ENCODE measurements at regions not wholly inside any gene's neighbourhood (a gene's known extent, or its start where the extent isn't known, plus 50 kb on each side); places are given as distances from the start of the nearest gene placed in this dataset.

- no peak overlapping the region for H3K27ac Mint-ChIP-seq
- no peaks in the 10 kb centered on the region for H3K9me3 Mint-ChIP-seq
- no peaks in the 10 kb centered on the region for H3K36me3 Mint-ChIP-seq (ENCODE audit: insufficient read depth)
- DNase-seq (no peak), ATAC-seq (replicated peaks) (no peak)
- no peaks in the 10 kb centered on the region for H3K4me1 Mint-ChIP-seq (ENCODE audit: low read depth in 2 of 2)
- H3K27me3 Mint-ChIP-seq: peaks cover 19 to 46% of the 10 kb centered on the region in 2 donors
- no peak overlapping the region for H3K4me3 Mint-ChIP-seq
These were observed 86.8 kb upstream of the EEPD1 start for GRCh38 chr7:36066343-36066664.

GRCh38 chr7:36070230-36070629 lies 82.8 kb upstream of the EEPD1 start:
- ATAC-seq (replicated peaks) (no peak), DNase-seq (no peak)
- Mint-ChIP-seq H3K4me3 (no peak overlapping the region), H3K27me3 (peaks cover 28 to 49% of the 10 kb centered on the region in 2 donors), H3K9me3 (no peaks in the 10 kb centered on the region), H3K4me1 (ENCODE audit: low read depth in 2 of 2) (no peaks in the 10 kb centered on the region), H3K27ac (no peak overlapping the region), H3K36me3 (ENCODE audit: insufficient read depth) (no peaks in the 10 kb centered on the region)

DNA sequence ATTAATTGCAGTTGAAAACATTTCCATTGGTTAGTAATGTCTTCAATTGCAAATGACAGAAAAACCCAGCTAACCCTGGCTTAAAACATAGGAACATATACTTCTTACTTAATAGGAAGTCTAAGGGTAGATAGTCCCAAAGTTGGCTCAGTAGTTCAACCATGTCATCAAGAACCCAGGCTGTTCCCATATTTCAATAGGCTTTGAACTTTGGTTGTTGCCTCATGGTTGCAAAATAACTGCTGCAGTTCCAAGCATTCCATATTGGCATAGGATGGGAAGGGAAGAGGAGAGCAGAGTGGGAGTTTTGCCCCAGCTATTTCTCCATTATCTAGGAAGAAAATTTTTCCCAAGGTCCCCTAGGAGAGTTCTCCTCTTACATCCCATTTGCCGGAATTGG lies 81.4 kb upstream of the EEPD1 start:
- H3K27ac Mint-ChIP-seq: no peak overlapping the region
- DNase-seq (no peak), ATAC-seq (replicated peaks) (no peak)
- no peaks in the 10 kb centered on the region for H3K36me3 Mint-ChIP-seq (ENCODE audit: insufficient read depth)
- H3K4me1 Mint-ChIP-seq (ENCODE audit: low read depth in 2 of 2): no peaks in the 10 kb centered on the region
- H3K27me3 Mint-ChIP-seq: peaks cover 28 to 49% of the 10 kb centered on the region in 2 donors
- H3K9me3 Mint-ChIP-seq: no peaks in the 10 kb centered on the region
- no peak overlapping the region for H3K4me3 Mint-ChIP-seq

GRCh38 chr7:36072620-36073019 lies 80.4 kb upstream of the EEPD1 start:
- H3K27ac Mint-ChIP-seq: no peak overlapping the region
- no peak for ATAC-seq (replicated peaks)
- peaks cover 20 to 42% of the 10 kb centered on the region in 2 donors for H3K27me3 Mint-ChIP-seq
- H3K4me1 Mint-ChIP-seq (ENCODE audit: low read depth in 2 of 2): no peaks in the 10 kb centered on the region
- H3K4me3 Mint-ChIP-seq: no peak overlapping the region
- H3K9me3 Mint-ChIP-seq: no peaks in the 10 kb centered on the region
- DNase-seq: no peak
- H3K36me3 Mint-ChIP-seq (ENCODE audit: insufficient read depth): no peaks in the 10 kb centered on the region

- Mint-ChIP-seq H3K27ac (no peak overlapping the region), H3K4me3 (no peak overlapping the region), H3K36me3 (ENCODE audit: insufficient read depth) (no peaks in the 10 kb centered on the region), H3K27me3 (peaks cover 13 to 25% of the 10 kb centered on the region in 2 donors), H3K4me1 (ENCODE audit: low read depth in 2 of 2) (no peaks in the 10 kb centered on the region), H3K9me3 (no peaks in the 10 kb centered on the region)
- DNase-seq (no peak), ATAC-seq (replicated peaks) (no peak)
These were observed 77.5 kb upstream of the EEPD1 start for GRCh38 chr7:36075561-36075960.

- DNase-seq (no peak), ATAC-seq (replicated peaks) (no peak)
- no peaks in the 10 kb centered on the region for H3K36me3 Mint-ChIP-seq (ENCODE audit: insufficient read depth)
- no peak overlapping the region for H3K27ac Mint-ChIP-seq
- no peak overlapping the region for H3K4me3 Mint-ChIP-seq
- no peaks in the 10 kb centered on the region for H3K4me1 Mint-ChIP-seq (ENCODE audit: low read depth in 2 of 2)
- no peaks in the 10 kb centered on the region for H3K9me3 Mint-ChIP-seq
- H3K27me3 Mint-ChIP-seq: peaks cover 9 to 25% of the 10 kb centered on the region in 2 donors
These were observed 77.0 kb upstream of the EEPD1 start for GRCh38 chr7:36076074-36076473.

DNA sequence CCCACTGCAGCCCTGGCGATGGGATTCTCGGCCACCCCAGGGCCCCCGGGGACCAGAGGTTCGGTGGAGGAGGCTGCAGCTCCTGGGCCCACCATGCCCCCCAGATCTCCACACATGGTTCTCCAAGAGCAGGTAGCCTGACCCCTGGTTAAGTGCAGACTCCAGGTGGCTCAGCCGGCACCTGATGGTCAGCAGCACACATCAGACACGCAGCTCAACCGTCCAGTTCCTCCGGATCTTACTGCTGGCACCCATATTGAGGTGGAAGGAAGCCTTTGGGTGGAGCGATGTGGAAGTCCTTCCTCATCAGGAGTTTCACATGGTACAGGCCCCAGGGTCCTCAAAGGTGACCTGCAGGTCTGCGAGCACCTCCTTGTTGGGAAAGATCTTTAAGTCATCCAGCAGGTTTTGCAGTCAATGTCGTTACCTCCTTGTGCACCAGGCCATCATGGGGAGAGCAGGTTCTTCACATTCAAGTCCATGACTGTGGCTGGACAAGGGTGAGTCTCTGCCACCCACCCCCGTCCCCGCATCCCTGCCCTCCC lies 74.2 kb upstream of the EEPD1 start:
- Mint-ChIP-seq H3K4me3 (no peak overlapping the region), H3K36me3 (ENCODE audit: insufficient read depth) (no peaks in the 10 kb centered on the region), H3K27ac (no peak overlapping the region), H3K9me3 (no peaks in the 10 kb centered on the region), H3K4me1 (ENCODE audit: low read depth in 2 of 2) (no peaks in the 10 kb centered on the region), H3K27me3 (peaks cover 23 to 31% of the 10 kb centered on the region in 2 donors)
- DNase-seq (no peak), ATAC-seq (replicated peaks) (no peak)

DNA sequence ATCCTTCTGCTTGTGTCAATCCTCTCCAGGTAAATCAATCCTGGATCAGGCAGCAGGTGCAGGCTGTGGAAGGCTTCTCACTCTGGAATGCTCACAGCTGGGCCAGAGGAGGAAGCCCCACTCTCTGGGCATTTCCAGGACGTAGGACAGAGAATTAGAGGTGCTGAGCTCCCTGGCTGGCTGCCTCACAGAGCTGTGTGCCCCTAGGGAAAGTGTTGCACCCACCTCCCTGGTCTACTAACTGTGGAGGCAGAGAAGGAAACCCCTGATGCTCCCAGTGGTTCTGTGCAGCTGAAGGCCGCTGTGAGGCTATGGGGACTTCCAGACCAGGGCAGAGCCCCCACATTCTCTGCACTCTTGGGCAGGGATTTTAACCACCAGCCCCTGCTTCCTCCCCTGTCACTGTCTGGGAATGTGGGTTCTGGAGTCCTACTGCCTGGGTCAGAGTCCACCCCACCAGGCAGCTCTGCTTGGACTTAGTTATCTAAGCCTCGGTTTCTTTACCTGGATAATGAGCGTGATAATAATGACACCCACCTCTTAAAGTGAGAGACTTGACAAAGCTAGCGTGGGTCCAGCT lies 73.5 kb upstream of the EEPD1 start:
- Mint-ChIP-seq H3K4me1 (ENCODE audit: low read depth in 2 of 2) (no peaks in the 10 kb centered on the region), H3K27me3 (peaks cover 18 to 26% of the 10 kb centered on the region in 2 donors), H3K27ac (no peak overlapping the region), H3K9me3 (no peaks in the 10 kb centered on the region), H3K4me3 (no peak overlapping the region), H3K36me3 (ENCODE audit: insufficient read depth) (no peaks in the 10 kb centered on the region)
- ATAC-seq (replicated peaks) (no peak), DNase-seq (no peak)

GRCh38 chr7:36080843-36081242 lies 72.2 kb upstream of the EEPD1 start:
- peaks cover 18 to 21% of the 10 kb centered on the region in 2 donors for H3K27me3 Mint-ChIP-seq
- no peaks in the 10 kb centered on the region for H3K4me1 Mint-ChIP-seq (ENCODE audit: low read depth in 2 of 2)
- ATAC-seq (replicated peaks): no peak
- no peak overlapping the region for H3K4me3 Mint-ChIP-seq
- H3K9me3 Mint-ChIP-seq: no peaks in the 10 kb centered on the region
- DNase-seq: no peak
- H3K36me3 Mint-ChIP-seq (ENCODE audit: insufficient read depth): no peaks in the 10 kb centered on the region
- H3K27ac Mint-ChIP-seq: no peak overlapping the region

DNA sequence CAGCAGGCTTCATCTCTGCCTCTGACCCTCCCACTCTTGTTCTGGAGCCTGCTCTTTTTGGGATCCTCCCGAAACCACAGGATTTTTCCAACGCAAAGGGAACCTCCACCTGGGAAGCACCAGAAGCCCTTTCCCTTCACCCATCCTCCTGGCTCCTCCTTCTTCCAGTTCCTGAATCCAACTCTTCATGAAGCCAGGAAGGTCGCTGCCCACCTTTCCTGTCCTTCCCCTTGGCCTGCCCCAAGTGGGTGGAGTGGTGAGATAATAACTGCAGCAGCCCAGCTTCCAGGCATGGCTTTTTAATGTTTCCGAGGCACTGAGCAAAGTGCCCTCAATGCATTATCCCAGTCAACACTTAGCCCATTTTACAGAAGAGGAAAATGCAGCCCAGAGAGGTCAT lies 70.8 kb upstream of the EEPD1 start:
- no peak overlapping the region for H3K4me3 Mint-ChIP-seq
- H3K36me3 Mint-ChIP-seq (ENCODE audit: insufficient read depth): no peaks in the 10 kb centered on the region
- no peaks in the 10 kb centered on the region for H3K9me3 Mint-ChIP-seq
- H3K27ac Mint-ChIP-seq: no peak overlapping the region
- H3K4me1 Mint-ChIP-seq (ENCODE audit: low read depth in 2 of 2): no peaks in the 10 kb centered on the region
- H3K27me3 Mint-ChIP-seq: peaks cover 18 to 21% of the 10 kb centered on the region in 2 donors
- ATAC-seq (replicated peaks) (no peak), DNase-seq (no peak)

GRCh38 chr7:36082910-36083309 lies 70.1 kb upstream of the EEPD1 start:
- Mint-ChIP-seq H3K9me3 (no peaks in the 10 kb centered on the region), H3K4me1 (ENCODE audit: low read depth in 2 of 2) (no peaks in the 10 kb centered on the region), H3K36me3 (ENCODE audit: insufficient read depth) (no peaks in the 10 kb centered on the region), H3K27me3 (peaks cover 18 to 21% of the 10 kb centered on the region in 2 donors), H3K27ac (no peak overlapping the region), H3K4me3 (no peak overlapping the region)
- ATAC-seq (replicated peaks) (no peak), DNase-seq (no peak)

DNA sequence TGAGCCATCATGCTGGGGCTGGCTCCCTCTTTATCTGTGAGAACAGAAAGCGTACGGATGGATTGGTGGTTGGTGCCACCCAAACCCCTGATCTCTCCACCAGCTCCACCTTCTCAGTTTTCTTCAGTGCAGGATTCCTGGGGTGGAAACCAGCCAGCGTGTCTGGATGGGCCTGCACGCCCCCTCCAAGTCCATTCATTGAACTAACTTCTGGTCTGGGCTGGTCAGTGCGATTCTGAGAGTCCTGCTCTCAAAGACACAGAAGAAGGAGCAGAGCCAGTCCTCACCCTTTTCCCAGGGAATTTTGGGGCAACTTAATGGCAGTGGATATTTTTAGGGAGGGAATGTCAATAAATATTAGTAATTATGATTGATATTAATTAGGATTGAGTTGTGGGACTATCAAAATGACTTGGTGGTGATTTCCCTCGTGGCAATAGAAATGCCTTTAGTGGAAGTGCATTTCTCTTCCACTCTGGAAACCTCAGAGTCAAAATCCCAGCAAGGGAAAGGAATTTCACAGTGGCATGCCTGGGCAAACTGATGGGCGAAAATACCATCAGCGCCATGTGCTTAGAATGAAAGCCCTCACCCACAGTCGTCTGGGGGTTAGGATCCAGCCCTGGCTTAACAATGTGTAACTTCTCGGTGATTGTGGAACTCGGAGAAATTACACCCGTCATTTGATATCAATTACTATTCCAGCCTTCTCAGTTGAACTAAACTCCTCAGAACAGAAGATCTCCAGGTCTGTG lies 69.3 kb upstream of the EEPD1 start:
- DNase-seq: no peak
- peaks cover 18 to 21% of the 10 kb centered on the region in 2 donors for H3K27me3 Mint-ChIP-seq
- no peak overlapping the region for H3K27ac Mint-ChIP-seq
- no peaks in the 10 kb centered on the region for H3K36me3 Mint-ChIP-seq (ENCODE audit: insufficient read depth)
- no peaks in the 10 kb centered on the region for H3K9me3 Mint-ChIP-seq
- no peaks in the 10 kb centered on the region for H3K4me1 Mint-ChIP-seq (ENCODE audit: low read depth in 2 of 2)
- no peak for ATAC-seq (replicated peaks)
- H3K4me3 Mint-ChIP-seq: no peak overlapping the region

- Mint-ChIP-seq H3K9me3 (no peaks in the 10 kb centered on the region), H3K27me3 (peaks cover 18 to 21% of the 10 kb centered on the region in 2 donors), H3K36me3 (ENCODE audit: insufficient read depth) (no peaks in the 10 kb centered on the region), H3K4me3 (no peak overlapping the region), H3K27ac (no peak overlapping the region), H3K4me1 (ENCODE audit: low read depth in 2 of 2) (no peaks in the 10 kb centered on the region)
- DNase-seq (no peak), ATAC-seq (replicated peaks) (no peak)
These were observed 68.5 kb upstream of the EEPD1 start for GRCh38 chr7:36084485-36085091.

GRCh38 chr7:36085096-36085495 lies 68.0 kb upstream of the EEPD1 start:
- no peaks in the 10 kb centered on the region for H3K9me3 Mint-ChIP-seq
- peaks cover 18 to 21% of the 10 kb centered on the region in 2 donors for H3K27me3 Mint-ChIP-seq
- ATAC-seq (replicated peaks): no peak
- DNase-seq: no peak
- H3K27ac Mint-ChIP-seq: no peak overlapping the region
- no peaks in the 10 kb centered on the region for H3K36me3 Mint-ChIP-seq (ENCODE audit: insufficient read depth)
- no peaks in the 10 kb centered on the region for H3K4me1 Mint-ChIP-seq (ENCODE audit: low read depth in 2 of 2)
- no peak overlapping the region for H3K4me3 Mint-ChIP-seq

Measured in effector memory CD8-positive, alpha-beta T cell (primary cell).